Motor neuron (in vitro differentiated cells): ENCODE measurements at regions not wholly inside any gene's neighbourhood (a gene's known extent, or its start where the extent isn't known, plus 50 kb on each side); places are given as distances from the start of the nearest gene placed in this dataset.
"Not testable (repeated sequence)": the region's sequence is repeated elsewhere in the genome, so short reads cannot be mapped to it uniquely, and the experiment has no call there.

Experiments
- ATAC-seq, 8 experiments: fragments of 200-7000 bp; cut with Tn5 transposase; replicated peaks in 6 of 8; 2 replicates each; pipeline ENCODE4 v1.8.0; 2021; ENCODE audit warnings: mild to moderate bottlenecking in 8 of 8, moderate library complexity in 8 of 8
- H3K27ac ChIP-seq, 2 donors: fragments of 250-450 bp; sonication (Bioruptor Pico); 2 replicates each; pipeline ENCODE4 v1.9.0; 2021; ENCODE audit warnings: antibody characterized with exemption in 2 of 2, mild to moderate bottlenecking in 2 of 2, moderate library complexity in 1 of 2
- H3K4me1 ChIP-seq, 2 donors: fragments of 250-450 bp; sonication (Bioruptor Pico); replicated peaks in 1 of 2; 2 replicates each; pipeline ENCODE4 v1.6.1; 2021; ENCODE audit warnings: antibody characterized with exemption in 2 of 2, mild to moderate bottlenecking in 2 of 2, moderate library complexity in 1 of 2
- H3K4me3 ChIP-seq, 5 donors: fragments of 250-450 bp; sonication (Bioruptor Pico); 2 replicates each; pipeline ENCODE4 v1.9.0; 2021; ENCODE audit warnings: antibody characterized with exemption in 5 of 5, mild to moderate bottlenecking in 5 of 5, moderate library complexity in 4 of 5
- WGBS, 10 experiments: fragments of 450-650 bp; shearing (Covaris generic); methylation state at CpG; one replicate each; pipeline ENCODE4 v1.0.0; 2022; 5-methylcytosine and 5-hydroxymethylcytosine counted together
- in situ Hi-C, 9 experiments: fragments of 400-800 bp; cut with MboI; loops; one replicate each; pipeline ENCODE4 v1.15.0; 2021; ENCODE audit warnings: low sequenced_read_pairs in 9 of 9, low pct_unique_long_range_greater_than_20kb in 2 of 9; ENCODE audit not compliant: unreplicated experiment in 9 of 9

DNA sequence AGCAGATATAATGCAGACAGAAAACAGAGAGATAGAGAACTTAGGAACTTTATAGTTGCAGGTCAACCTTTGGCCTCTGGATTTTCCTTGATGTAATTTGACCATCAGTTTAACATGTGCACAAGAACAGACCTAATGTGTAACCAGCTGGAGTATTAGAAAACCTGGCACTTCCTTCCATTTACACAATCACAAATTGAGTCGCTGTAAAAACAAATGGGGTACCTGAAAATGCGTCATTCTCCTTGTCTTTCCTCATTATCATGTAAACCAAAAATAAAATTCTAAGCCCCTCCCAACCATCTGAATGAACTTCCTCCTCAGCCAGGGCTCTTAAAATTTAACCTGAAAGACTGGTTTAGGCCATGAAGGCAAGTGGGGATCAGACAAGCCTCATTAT lies 358.4 kb upstream of the MAGEB16 start:
- Histone ChIP-seq H3K4me3 (no peak overlapping the region), H3K27ac (no peak overlapping the region), H3K4me1 (no peaks in the 10 kb centered on the region)
- in situ Hi-C loops: no loop called here
- no peak for ATAC-seq
- 33 to 67% methylated on average over 1 to 2 of the region's 2 CpGs; no CpG with 5 or more reads in 8 of the 10 experiments for WGBS, 10 experiments

DNA sequence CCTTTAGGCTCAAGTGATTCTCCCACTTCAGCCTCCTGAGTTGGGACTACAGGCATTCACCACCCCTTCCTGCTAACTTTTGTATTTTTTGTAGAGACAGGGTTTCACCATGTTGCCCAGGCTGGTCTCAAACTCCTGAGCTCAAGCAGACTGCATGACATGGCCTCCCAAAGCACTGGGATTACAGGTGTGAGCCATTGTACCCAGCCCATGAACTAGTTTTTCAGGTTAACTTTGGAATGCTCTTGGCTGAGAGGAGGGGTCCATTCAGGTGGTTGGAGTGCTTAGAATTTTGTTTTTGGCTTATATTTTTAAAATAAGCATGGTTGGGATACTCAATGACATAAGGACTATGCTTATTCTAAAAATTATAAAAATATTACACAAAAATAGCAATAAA lies 355.7 kb upstream of the MAGEB16 start:
- H3K4me3 ChIP-seq: no peak overlapping the region
- no peaks in the 10 kb centered on the region for H3K4me1 ChIP-seq
- ATAC-seq: no peak
- H3K27ac ChIP-seq: no peak overlapping the region
- in situ Hi-C loops: no loop called here

DNA sequence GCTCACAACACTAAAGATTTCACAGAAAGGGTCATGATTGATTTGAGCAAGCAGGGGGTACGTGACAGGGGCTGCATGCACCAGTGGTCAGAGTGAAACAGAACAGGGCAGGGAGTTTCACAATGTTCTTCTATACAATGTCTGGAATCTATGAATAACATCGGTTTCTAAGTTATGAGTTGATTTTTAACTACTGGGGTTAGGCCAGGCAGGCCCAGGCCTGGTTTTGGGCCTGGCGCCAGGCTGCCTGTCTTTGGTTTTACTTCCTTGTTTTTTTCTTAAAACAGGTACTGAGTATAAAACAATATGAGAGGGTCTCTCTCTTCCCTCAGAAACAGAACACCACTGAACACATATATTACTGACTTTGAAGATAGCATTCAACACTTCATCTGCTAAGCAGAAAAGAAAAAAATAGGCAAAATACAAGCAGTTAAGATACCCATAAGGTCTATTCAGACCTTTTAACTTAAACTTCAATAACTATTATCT lies 355.0 kb upstream of the MAGEB16 start:
- H3K4me1 ChIP-seq, H3K4me3 ChIP-seq, H3K27ac ChIP-seq, in situ Hi-C loops, ATAC-seq: not testable (repeated sequence)
- WGBS, 10 experiments: 22% methylated on average over 3 of the region's 3 CpGs; no CpG with 5 or more reads in 9 of the 10 experiments

DNA sequence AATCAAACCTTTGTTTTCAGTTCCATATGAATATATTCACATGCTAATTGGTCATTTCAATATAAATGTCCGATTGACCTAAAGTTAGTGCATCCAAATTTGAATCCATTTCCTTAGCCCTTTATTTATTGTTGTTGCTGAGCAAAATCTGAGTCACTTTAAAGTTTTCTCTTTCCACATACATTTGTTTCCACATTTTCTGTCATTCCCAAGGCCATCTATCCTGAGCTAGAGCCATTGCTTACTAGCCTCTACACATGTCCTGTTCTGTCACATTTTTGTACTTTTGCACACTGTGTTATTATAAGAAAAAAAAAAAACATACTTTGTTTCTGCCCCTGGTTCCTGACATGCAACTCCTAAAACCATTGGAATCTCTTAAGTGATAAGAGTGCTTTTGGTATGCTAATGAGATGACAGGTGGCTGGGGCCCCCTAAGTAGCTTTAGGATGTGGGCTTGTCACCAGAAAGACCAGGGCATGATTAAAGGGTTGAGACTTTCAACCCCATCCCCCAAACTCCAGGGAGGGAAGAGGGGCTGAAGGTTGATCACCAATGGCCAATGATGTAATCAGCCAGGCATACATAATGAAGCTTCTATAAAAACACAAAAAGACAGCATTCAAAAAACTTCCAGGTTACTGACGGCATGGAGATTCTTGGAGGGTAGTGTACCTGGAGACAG lies 353.3 kb upstream of the MAGEB16 start:
- no peaks in the 10 kb centered on the region for H3K4me1 ChIP-seq
- no peak overlapping the region for H3K4me3 ChIP-seq
- WGBS, 10 experiments: 13 to 60% (median 30%) methylated on average over 1 to 2 of the region's 2 CpGs; no CpG with 5 or more reads in 4 of the 10 experiments
- no peak for ATAC-seq
- in situ Hi-C loops: no loop called here
- no peak overlapping the region for H3K27ac ChIP-seq

DNA sequence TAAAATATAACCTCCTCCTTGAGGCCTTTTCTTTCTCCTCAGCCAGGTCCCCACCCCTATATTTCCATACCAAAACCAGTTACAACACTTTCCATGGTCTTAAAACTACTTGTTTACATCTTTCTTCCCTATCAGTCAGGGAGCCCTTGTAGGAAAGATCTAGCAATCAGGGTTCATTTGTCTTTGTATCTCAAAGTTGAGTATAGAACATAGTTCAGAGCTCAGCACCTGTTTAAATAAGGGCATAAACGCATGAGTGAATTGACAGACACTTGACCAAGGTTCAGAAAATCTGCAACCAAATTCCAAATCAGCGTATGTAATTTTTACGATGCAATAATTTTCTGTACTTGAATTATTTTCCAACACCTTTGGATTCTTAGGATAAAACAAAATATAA lies 352.2 kb upstream of the MAGEB16 start:
- 0 to 100% (median 64%) methylated on average over 1 to 3 of the region's 3 CpGs; no CpG with 5 or more reads in 4 of the 10 experiments for WGBS, 10 experiments
- Histone ChIP-seq H3K27ac (no peak overlapping the region), H3K4me3 (no peak overlapping the region), H3K4me1 (no peaks in the 10 kb centered on the region)
- in situ Hi-C loops: no loop called here
- no peak for ATAC-seq

DNA sequence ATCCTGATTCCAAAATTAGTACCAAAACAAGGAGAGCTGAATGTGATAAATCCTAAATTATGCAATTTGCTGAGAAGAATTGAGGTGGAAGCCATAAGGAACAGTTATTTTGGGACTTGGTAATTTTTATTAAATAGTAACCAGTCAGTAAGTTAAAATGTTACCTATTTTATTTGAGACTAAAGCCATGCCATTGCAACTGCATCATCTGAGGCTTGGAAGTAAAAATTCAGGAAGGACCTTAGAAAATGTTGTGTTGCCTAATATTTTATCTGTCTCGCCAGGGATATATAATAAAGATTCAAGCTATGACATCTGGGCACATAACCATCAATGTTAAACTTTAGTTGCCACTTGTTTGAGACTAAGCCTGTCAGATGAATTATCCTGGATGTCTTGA lies 341.3 kb upstream of the MAGEB16 start:
- Histone ChIP-seq H3K27ac (no peak overlapping the region), H3K4me3 (no peak overlapping the region), H3K4me1 (no peaks in the 10 kb centered on the region)
- in situ Hi-C loops: no loop called here
- ATAC-seq: no peak
- WGBS, 10 experiments: 0 to 100% (median 60%) methylated on average over 1 of the region's 1 CpG; no CpG with 5 or more reads in 6 of the 10 experiments

DNA sequence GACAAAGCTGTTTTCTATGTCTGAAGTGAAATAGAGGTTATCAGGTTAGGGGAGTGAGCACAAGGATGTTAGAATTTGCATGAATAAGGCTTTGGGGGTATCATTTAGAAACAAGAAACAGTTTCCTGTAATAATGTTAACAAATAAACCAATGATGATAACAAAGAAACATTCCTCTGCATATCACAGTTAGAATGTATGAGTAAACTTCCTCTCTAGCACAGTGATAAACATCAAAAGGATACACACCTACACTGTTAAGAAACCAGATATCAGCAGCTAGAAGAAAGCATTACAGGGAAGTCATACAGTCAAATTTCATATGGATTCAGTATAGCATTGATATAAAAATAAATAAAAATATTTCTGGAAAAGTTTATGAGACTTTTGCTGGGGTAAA lies 340.0 kb upstream of the MAGEB16 start:
- ATAC-seq: no peak
- in situ Hi-C loops: no loop called here
- Histone ChIP-seq H3K4me3 (no peak overlapping the region), H3K27ac (no peak overlapping the region), H3K4me1 (no peaks in the 10 kb centered on the region)

DNA sequence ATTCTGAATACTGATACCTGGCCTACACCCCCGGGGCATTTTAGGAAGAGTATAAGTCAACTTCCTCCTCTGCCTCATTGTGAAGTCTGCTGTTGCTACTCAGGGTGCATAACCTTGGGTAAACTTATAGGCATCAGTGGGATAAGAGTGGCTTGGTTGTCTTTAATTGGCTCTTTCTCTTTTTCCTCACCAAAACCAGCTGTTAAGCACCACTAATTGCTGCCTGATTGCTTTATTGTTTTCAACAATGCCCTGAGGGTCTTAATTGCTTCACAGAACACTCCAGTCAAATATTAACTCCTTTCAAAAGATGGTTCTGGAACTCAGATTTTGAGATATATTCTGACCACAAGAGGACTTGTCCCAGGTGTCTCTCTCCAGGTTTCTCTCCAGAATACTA lies 337.0 kb upstream of the MAGEB16 start:
- in situ Hi-C loops: no loop called here
- H3K27ac ChIP-seq: no peak overlapping the region
- no peaks in the 10 kb centered on the region for H3K4me1 ChIP-seq
- 0 to 60% (median 30%) methylated on average over 1 of the region's 1 CpG; no CpG with 5 or more reads in 6 of the 10 experiments for WGBS, 10 experiments
- ATAC-seq: no peak
- H3K4me3 ChIP-seq: no peak overlapping the region

DNA sequence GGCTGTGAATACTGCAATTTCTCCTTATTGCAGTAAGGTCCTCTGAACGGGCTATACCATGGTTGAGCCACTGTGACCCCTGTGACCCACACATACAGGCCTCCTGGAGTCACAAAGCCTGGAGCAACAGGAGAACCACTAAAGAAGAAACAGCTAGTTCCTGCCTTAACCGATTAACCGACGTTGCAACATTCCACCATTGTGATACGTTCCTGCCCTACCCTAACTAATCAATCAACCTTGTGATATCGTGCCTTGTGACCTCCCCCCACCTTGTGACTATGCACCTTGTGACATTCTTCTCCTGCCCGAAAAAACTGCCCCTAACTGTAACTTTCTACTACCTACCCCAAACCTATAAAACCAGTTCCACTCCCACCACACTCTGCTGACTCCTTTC lies 301.5 kb upstream of the MAGEB16 start:
- H3K4me1 ChIP-seq, ATAC-seq, H3K27ac ChIP-seq, in situ Hi-C loops, H3K4me3 ChIP-seq: not testable (repeated sequence)
- whole genome bisulfite sequencing, 10 experiments: 0 to 40% methylated on average over 1 of the region's 7 CpGs; no CpG with 5 or more reads in 8 of the 10 experiments

DNA sequence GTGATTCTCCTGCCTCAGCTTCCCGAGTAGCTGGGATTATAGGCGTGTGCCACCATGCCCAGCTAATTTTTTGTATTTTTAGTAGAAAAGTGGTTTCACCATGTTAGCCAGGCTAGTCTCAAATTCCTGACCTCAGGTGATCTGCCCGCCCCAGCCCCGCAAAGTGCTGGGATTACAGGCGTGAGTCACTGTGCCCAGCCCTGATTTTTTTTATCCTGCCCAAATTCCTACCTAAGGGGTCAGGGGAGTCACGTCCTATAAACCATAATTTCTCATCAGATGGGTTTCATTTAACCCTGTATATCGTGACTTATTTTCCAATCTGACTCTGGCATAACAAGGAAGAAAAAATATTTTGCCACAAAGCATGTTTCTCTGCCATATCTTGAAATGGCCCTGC lies 300.7 kb upstream of the MAGEB16 start:
- H3K4me1 ChIP-seq, H3K27ac ChIP-seq, ATAC-seq, in situ Hi-C loops, H3K4me3 ChIP-seq: not testable (repeated sequence)
- 0 to 100% (median 75%) methylated on average over 1 to 5 of the region's 7 CpGs; no CpG with 5 or more reads in 4 of the 10 experiments for WGBS, 10 experiments

DNA sequence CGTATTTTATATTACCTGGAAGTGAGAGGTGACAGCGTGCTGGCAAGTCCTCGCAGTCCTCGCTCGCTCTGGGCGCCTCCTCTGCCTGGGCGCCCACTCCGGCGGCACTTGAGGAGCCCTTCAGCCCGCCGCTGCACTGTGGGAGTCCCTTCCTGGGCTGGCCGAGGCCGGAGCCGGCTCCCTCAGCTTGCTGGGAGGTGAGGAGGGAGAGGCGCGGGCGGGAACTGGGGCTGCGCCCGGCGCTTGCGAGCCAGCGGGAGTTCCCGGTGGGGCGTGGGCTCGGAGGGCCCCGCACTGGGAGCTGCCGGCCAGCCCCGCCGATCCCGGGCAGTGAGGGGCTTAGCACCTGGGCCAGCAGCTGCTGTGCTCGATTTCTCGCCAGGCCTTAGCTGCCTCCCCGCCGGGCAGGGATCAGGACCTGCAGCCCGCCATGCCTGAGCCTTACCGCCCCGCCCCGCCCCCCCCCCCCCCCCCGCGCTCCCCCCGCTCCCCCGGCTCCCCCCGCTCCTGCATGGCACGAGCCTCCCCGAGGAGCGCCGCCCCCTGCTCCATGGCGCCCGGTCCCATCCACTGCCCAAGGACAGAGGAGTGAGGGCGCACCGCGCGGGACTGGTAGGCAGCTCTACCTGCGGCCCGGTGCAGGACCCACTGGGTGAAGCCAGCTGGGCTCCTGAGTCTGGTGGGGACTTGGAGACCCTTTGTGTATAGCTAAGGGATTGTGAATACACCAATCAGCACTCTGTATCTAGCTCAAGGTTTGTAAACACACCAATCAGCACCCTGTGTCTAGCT lies 298.9 kb upstream of the MAGEB16 start:
- ATAC-seq: no peak
- in situ Hi-C loops: no loop called here
- Histone ChIP-seq H3K27ac (no peak overlapping the region), H3K4me1 (no peaks in the 10 kb centered on the region), H3K4me3 (no peak overlapping the region)
- WGBS, 10 experiments: 90% methylated on average over 8 of the region's 55 CpGs; no CpG with 5 or more reads in 9 of the 10 experiments

DNA sequence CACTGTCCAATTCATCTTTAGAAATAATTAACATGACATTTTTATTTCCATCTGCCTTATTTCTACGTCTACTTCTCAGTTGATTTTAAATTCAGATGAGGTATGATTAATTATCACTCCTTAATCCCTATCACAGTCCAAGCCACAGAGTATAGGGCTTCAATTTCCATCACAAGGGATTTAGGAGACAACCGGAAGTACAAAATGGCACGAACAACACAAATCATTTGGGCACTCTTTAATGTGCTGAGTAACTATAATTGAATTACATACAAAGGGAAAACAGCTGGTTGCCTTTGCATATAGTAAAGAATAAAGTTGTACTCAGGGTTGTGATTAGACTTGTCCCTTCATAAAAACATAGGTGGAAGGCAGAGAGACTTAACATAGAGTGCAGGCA lies 290.4 kb upstream of the MAGEB16 start:
- H3K4me1 ChIP-seq: peaks cover 0 to 11% of the 10 kb centered on the region in 2 donors
- in situ Hi-C loops: no loop called here
- H3K27ac ChIP-seq: no peak overlapping the region
- no peak overlapping the region for H3K4me3 ChIP-seq
- WGBS, 10 experiments: 0 to 11% (median 0%) methylated on average over 1 to 3 of the region's 3 CpGs; no CpG with 5 or more reads in 4 of the 10 experiments
- ATAC-seq: peak in 5 of 8 experiments; percentile 76 to 97 (median 92)

DNA sequence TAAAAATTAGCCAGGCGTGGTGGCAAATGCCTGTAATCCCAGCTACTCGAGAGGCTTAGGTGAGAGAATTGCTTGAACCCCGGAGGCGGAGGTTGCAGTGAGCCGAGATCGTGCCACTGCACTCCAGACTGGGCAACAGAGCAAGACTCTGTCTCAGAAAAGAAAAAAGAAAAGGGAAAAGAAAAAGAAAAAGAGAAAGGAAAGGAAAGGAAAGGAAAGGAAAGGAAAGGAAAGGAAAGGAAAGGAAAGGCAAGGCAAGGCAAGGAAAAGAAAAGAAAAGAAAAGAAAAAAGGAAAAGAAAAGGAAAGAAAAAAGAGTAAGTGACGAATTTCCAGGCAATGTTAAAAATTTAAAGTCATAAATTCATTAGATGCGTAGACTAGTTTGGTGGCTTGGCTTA lies 250.1 kb upstream of the MAGEB16 start:
- ATAC-seq, H3K4me3 ChIP-seq, H3K4me1 ChIP-seq, in situ Hi-C loops, H3K27ac ChIP-seq: not testable (repeated sequence)
- WGBS, 10 experiments: 5 to 93% (median 55%) methylated on average over 4 to 8 of the region's 8 CpGs; no CpG with 5 or more reads in 5 of the 10 experiments
